BE2C (cell line): ENCODE measurements at regions not wholly inside any gene's neighbourhood (a gene's known extent, or its start where the extent isn't known, plus 50 kb on each side); places are given as distances from the start of the nearest gene placed in this dataset.

Experiments
- DNase-seq: peaks from one replicate; pipeline ENCODE4 v3.0.0-alpha.2; 2020
- H3K27me3 ChIP-seq: fragments of 250-450 bp; sonication (Bioruptor Pico); 2 replicates; pipeline ENCODE4 v1.5.1; 2020; ENCODE audit warnings: mild to moderate bottlenecking
- H3K36me3 ChIP-seq: fragments of 250-450 bp; sonication (Bioruptor Pico); 2 replicates; pipeline ENCODE4 v1.5.1; 2020; ENCODE audit warnings: mild to moderate bottlenecking
- H3K4me1 ChIP-seq: fragments of 250-450 bp; sonication (Bioruptor Pico); 2 replicates; pipeline ENCODE4 v1.5.1; 2020
- H3K4me3 ChIP-seq: 2 replicates; pipeline ENCODE4 v1.5.1; 2011; ENCODE audit warnings: low read depth, low read length
- H3K9me3 ChIP-seq: fragments of 250-450 bp; sonication (Bioruptor Pico); 2 replicates; pipeline ENCODE4 v1.5.1; 2020
- TF ChIP-seq, protein P1 (sequence below): IDR thresholded peaks from 2 replicates; pipeline ENCODE4 v1.5.1; 2012; ENCODE audit warnings: mild to moderate bottlenecking, low read depth, low read length

DNA sequence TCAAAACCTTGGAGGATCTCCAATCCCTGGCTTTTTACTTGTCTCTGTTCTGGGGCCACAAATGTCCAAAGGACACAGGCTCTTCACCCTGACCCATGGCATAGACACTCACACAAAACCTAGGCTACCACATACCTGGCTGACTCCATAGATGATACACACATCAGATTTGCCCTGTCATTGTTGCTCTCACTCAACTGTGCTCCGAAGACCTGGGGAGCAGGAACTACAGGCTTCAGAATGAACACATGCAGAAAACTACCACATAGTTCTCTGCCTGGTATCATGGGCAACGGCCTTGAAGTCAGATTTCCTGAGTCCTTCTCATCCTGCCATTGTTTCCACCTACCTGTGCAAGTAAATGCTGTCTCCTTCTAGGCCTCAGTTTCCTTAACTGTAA lies 226.2 kb downstream of the KIF4B start:
- Histone ChIP-seq H3K36me3 (no peaks in the 10 kb centered on the region), H3K9me3 (peaks cover 3% of the 10 kb centered on the region; the same call in 1 of the 2 replicates), H3K4me1 (no peaks in the 10 kb centered on the region), H3K27me3 (no peaks in the 10 kb centered on the region), H3K4me3 (no peak overlapping the region)
- DNase-seq: no peak
- TF ChIP-seq, protein P1, sequence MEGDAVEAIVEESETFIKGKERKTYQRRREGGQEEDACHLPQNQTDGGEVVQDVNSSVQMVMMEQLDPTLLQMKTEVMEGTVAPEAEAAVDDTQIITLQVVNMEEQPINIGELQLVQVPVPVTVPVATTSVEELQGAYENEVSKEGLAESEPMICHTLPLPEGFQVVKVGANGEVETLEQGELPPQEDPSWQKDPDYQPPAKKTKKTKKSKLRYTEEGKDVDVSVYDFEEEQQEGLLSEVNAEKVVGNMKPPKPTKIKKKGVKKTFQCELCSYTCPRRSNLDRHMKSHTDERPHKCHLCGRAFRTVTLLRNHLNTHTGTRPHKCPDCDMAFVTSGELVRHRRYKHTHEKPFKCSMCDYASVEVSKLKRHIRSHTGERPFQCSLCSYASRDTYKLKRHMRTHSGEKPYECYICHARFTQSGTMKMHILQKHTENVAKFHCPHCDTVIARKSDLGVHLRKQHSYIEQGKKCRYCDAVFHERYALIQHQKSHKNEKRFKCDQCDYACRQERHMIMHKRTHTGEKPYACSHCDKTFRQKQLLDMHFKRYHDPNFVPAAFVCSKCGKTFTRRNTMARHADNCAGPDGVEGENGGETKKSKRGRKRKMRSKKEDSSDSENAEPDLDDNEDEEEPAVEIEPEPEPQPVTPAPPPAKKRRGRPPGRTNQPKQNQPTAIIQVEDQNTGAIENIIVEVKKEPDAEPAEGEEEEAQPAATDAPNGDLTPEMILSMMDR: no peak

DNA sequence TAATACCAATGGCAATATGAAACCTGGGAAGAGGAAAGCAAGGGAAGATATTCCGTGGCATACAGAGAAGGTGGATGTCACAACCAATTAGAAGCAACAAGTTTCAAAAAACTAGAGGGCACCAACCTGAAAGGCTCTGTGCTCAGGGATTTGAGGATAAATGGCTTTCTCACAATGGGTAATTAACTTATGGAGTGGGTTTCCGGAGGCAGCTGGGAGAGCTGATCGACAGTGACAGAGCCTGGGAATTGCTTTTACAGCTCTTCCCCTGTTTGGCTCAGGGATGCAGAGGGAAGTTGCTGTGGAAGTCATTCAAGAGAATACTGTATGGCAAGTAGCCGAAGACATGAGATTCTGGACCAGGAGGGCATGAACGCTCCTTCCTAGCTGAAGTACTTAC lies 237.0 kb downstream of the KIF4B start:
- Histone ChIP-seq H3K4me1 (no peaks in the 10 kb centered on the region), H3K4me3 (no peak overlapping the region), H3K27me3 (no peaks in the 10 kb centered on the region), H3K9me3 (no peaks in the 10 kb centered on the region), H3K36me3 (no peaks in the 10 kb centered on the region)
- TF ChIP-seq, protein P1: no peak
- DNase-seq: no peak

DNA sequence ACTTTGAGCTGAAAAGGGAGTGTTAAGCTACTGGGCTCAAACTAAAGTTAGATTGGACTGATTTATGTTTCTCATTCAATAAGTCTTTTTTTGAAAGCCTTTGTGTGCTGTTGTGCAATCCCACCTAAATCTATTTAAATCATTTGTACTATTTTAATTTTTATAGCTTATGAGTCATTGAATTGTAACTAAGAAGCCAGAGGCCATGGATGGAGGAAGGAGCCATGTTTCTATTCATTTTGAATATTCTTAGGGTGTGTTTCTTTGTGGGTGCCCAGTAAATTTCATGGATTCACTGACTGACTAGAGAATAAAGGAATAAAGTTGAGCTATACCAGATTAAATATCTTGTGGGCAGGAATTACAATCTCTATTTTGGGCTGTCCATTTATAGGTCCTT lies 238.5 kb downstream of the KIF4B start:
- Histone ChIP-seq H3K27me3 (no peaks in the 10 kb centered on the region), H3K9me3 (no peaks in the 10 kb centered on the region), H3K4me1 (no peaks in the 10 kb centered on the region), H3K36me3 (no peaks in the 10 kb centered on the region), H3K4me3 (no peak overlapping the region)
- DNase-seq: no peak
- TF ChIP-seq, protein P1: no peak

DNA sequence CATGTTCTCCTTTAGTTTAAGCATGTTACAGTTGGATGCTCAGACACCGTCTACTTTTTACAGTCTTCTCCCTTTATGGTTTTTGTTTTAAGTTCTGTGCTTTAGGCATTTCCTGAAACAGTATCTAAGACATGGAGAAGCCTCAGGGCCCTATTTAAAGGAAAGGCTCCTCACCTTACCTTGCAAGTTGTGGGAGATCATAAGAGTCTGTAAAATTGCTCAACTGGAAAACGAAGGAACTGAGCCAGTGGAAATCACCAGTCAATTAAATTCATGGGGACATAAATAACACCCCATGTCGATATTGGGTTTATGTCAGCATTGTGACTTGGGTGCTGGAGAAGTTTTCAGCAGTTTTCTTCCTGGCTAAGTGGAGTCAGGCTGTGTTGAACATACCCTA lies 239.2 kb downstream of the KIF4B start:
- Histone ChIP-seq H3K27me3 (no peaks in the 10 kb centered on the region), H3K9me3 (no peaks in the 10 kb centered on the region), H3K4me1 (no peaks in the 10 kb centered on the region), H3K36me3 (no peaks in the 10 kb centered on the region), H3K4me3 (no peak overlapping the region)
- no peak for DNase-seq
- TF ChIP-seq, protein P1: no peak

DNA sequence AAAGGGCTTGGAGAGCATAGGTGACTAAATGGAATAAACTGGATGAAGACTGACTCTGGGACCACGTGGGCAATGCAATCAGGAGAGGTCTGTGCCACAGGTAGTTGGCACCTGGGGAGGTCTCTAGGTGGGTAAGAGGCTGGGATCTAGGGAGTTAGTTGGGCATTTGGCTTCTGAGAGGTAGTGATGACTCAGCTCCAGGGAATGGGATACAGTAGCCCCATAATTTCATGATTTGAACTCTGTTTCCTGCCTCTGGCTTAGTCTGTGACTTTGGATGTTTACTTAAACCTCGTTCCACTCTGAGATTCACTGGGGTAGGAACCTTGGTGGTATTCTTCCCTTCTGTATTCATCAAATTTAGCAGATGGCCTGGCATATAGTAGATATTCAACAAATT lies 240.8 kb downstream of the KIF4B start:
- DNase-seq: no peak
- no peak overlapping the region for H3K4me3 ChIP-seq
- no peaks in the 10 kb centered on the region for H3K36me3 ChIP-seq
- no peaks in the 10 kb centered on the region for H3K27me3 ChIP-seq
- TF ChIP-seq, protein P1: no peak
- H3K4me1 ChIP-seq: no peaks in the 10 kb centered on the region
- H3K9me3 ChIP-seq: no peaks in the 10 kb centered on the region

DNA sequence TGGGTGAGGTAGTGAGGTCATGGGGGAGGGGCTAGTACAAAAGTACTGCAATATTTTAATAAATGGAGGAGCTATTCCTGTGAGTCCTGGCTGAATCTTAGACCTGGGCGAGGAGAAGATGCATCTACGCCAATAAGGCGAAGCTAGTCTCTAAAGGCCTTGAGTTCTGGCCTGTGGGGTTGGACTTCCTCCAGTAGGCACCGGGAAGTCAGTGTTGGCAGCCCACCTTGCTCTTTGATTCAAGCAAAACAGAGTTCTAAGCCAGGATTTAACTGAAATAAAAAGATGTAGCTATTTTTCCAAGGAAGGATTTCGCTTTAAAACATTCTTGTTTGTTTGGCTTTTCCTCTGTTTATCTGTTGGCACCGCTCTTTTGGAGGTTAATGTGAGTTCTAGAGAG lies 244.6 kb downstream of the KIF4B start:
- Histone ChIP-seq H3K4me3 (no peak overlapping the region), H3K4me1 (no peaks in the 10 kb centered on the region), H3K27me3 (no peaks in the 10 kb centered on the region), H3K36me3 (no peaks in the 10 kb centered on the region), H3K9me3 (no peaks in the 10 kb centered on the region)
- DNase-seq: no peak
- TF ChIP-seq, protein P1: no peak
